CMK (cell line): ENCODE measurements at regions not wholly inside any gene's neighbourhood (a gene's known extent, or its start where the extent isn't known, plus 50 kb on each side); places are given as distances from the start of the nearest gene placed in this dataset.

ENCODE experiments used
- DNase-seq: peaks from one replicate; pipeline ENCODE4 v3.0.0-alpha.2; 2010; ENCODE audit warnings: low read depth

DNA sequence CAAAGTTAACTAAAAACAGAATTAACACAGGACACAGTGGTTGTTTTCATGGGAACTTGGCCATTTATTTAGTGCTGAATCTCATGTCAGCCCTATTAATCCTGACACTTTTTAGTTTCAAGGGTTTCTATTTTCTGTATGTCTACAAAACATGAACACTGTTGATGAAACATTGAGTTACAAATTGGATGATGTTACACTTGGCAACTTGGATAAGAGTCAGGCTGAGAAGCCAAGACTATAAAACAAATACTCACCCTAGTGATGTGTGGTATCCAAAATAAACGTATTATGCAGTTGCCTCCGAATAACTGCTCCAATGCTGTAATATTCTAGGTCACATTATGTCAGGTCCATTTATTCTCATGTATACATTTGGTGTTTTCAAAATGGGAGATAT is 349.6 kb downstream of the ZIC1 start:
- no peak for DNase-seq

DNA sequence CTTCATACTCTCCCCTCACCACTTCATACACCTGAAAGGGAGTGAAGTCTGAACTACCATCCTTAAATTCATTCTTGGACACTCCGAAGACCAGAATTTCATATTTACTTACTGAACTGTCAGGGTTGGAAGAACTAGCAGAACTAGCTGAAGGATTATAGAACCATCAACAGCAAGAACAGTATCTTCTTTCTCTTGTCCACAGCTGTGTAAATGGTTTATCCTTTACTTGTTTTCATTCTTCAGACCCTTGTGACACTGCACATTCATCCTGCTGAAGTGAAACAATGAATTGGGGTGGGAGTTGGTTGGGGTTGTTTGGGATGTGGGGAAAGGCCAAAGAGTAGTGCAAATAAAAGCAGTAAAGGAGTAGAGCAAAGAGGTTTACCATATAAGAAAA is 350.9 kb downstream of the ZIC1 start:
- DNase-seq: no peak

DNA sequence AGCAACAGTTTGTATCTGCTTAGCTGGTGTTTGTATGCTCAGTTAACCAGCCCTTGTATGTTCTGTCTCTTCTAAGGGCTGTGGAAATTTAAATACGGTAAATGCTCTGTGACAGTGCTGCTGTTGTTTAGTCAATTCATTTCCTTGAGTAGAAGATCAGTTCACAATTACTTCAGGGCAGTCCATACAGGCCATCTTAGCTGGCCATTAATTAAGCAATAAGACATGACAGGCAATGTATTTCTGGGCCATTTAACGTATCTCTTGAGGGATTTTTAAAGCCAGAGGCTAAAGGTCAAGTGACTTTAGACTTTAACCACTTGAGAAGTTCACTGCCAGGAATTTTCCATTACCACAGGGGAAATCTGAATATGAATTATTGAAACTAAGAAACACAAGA is 351.8 kb downstream of the ZIC1 start:
- DNase-seq: no peak

DNA sequence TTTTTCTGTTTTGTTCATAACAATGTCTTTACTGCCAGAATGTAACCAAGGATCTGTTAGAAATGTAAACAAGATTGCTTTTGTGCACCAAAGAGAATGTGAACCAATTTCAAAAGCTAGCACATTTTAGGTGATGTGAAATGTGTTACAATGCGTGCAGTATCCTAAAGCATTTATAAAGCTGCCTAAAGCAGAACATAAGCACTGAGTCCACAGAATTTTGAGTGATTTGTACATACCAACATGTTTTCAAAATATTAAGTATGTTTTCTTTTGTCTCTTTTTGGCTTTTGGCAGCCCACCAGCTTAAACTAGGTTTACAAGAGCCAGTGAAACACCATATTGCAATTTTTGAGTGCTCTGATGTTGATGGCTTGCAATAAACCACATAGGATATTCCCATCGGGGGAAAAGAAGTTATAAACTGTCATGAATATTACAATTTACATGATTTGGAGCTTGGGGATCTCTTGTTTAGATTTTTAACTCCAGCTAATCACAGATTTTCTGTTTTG is 364.0 kb downstream of the ZIC1 start:
- no peak for DNase-seq

GRCh38 chr3:147775411-147775810 is 366.2 kb downstream of the ZIC1 start:
- no peak for DNase-seq

GRCh38 chr3:147775816-147776530 is 366.8 kb downstream of the ZIC1 start:
- no peak for DNase-seq

- no peak for DNase-seq
Measured at GRCh38 chr3:147793841-147794240, 384.7 kb downstream of the ZIC1 start.

DNA sequence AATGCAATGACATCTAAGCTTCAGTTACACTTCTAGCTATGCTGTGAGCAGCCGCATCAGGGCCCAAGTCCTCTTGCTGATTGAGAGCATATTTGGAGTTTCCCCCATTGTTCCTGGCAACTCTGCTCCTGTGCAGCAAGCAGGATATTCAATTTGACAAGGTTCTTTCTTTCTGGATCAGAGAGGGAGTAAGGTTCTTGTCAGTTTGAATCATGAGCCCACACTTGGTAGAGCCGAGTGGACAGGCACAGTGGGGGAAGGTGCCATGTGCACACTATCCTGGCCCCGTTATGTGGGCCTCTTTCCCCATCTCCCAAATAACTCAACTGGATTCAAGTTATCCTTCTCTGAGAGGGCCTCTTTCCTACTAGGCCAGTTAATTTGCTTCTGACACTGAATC is 385.4 kb downstream of the ZIC1 start:
- no peak for DNase-seq

DNA sequence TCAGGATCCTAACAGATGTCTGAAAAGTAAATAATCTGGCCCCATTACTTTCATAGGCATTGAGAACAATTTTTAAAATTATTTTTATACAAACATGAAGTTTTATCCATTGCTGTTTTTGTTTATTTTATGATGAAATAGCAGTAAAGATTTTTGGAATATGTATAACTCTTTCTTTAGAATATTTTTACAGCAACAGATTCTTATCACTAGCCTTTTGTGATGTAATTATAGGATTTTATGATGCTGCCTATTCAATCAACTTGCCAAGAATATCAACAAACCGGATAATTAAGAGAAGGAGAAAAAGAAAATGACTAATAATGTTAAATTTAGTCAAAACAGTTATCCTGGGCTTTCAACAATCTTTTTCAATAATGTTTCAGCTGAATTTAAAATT is 386.3 kb downstream of the ZIC1 start:
- no peak for DNase-seq

GRCh38 chr3:147797095-147797494 is 387.9 kb downstream of the ZIC1 start:
- no peak for DNase-seq

GRCh38 chr3:147799601-147800000 is 390.4 kb downstream of the ZIC1 start:
- no peak for DNase-seq

DNA sequence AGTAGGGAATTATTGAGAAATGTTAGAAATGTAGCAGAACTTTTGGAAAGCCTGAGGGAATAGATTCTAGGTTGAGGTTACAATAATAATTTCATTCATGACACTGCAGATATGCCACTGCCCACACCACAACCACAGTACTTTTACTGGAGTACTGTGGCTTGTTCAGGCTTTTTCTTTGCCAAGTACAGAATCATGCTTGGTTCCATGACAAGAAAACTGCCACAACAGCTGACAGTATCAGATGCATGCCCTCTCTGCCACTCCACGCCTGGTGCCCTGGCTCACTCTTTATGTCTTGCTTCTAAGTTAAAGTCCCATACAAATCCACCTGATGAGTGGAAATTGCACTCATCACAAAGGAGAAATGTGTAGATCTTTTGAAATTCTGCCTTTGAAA is 398.6 kb downstream of the ZIC1 start:
- DNase-seq: no peak

DNA sequence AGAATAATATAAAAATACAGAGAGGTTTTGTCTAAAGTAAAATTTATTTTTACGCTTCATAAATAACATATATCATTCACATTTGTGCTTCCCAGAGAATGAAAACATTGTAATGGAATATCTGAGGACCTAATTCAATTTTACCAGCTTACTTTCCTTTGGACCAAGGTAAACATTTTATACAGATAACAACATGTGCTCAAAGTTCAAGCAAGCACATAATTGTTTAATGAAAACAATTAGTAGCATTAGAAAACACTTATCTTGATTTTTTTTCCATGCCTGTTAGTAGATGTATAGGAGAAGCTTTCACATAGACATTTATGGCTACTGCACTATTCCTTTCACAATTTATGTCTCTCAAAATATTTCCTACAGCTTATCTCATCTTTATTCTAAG is 400.0 kb downstream of the ZIC1 start:
- no peak for DNase-seq

GRCh38 chr3:147812186-147812911 is 403.2 kb downstream of the ZIC1 start:
- no peak for DNase-seq

DNA sequence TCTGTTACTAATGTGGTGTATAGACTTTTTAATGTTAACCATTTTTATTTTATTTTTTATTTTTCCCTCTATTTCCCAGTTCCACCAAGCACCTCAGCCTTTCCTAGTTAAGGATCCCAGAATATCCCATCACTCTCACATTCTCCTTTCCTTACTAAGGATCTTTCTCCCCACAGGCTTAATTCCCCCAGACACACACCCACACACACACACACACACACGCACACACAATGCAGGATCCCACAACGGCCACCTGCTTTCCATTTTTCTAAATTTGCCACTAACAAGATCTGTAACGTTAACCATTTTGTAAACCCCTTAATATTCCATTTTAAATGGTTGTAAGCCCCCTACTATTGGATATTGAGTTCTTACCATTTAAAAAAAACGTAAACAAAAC is 404.1 kb downstream of the ZIC1 start:
- DNase-seq: no peak

- no peak for DNase-seq
Measured at GRCh38 chr3:147816752-147817151, 407.6 kb downstream of the ZIC1 start.

- DNase-seq: no peak
Measured at GRCh38 chr3:147832611-147833010, 423.4 kb downstream of the ZIC1 start.

DNA sequence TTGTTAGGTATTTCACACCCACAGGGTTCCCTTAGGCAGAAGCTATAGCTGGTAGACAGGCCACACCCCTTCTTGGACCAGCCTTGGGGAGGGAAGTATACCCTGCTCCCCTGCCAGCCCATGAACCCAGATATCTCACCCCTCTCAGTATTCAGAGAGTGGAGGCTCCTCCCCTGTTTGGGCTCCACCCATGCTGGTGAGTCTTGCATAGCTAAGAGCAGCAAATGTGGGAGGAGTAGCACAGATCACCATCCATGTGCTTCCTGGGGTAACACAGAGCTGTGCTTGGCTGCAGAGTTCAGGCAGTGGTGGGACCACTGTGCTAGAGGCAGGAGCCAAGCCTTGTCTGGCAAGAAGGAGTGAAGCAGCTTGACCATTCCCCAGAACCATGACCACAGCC is 427.2 kb downstream of the ZIC1 start:
- DNase-seq: no peak

DNA sequence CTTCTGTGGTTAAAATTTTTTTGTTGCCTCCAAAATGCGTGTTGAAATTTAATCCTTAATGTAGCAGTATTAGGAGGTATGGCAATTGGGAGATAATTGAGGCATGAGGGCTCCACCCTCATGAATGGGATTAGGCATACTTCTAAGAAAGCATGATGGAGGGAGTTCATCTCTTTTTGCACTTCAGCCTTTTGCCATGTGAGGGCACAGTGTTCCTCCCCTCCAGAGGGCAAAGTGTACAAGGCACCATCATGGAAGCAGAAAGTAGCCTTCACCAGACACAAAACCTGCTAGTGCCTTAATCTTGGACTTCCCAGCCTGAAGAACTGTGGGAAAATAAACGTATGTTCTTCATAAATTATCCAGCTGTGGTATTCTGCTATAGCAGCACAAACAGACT is 429.5 kb downstream of the ZIC1 start:
- no peak for DNase-seq

GRCh38 chr3:147843331-147843730 is 434.2 kb downstream of the ZIC1 start:
- DNase-seq: no peak

DNA sequence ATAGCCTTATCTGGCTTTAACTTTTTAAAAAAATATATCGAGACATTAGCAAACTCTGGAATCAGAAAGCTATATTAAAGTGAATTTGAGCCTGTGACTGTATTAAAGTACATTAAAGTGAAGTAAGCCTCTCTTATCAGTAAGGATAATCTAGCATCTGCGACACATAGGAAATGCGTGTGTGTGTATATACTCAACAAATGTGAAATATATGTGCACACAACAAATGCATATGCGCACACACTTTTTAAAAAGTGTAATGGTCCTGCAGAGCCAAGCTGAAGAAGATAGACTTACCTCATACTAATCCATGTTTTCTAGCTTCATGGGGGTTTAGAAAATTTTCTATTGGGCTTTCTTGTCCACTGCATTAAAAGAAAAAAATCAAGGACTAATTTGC is 437.1 kb downstream of the ZIC1 start:
- no peak for DNase-seq

DNA sequence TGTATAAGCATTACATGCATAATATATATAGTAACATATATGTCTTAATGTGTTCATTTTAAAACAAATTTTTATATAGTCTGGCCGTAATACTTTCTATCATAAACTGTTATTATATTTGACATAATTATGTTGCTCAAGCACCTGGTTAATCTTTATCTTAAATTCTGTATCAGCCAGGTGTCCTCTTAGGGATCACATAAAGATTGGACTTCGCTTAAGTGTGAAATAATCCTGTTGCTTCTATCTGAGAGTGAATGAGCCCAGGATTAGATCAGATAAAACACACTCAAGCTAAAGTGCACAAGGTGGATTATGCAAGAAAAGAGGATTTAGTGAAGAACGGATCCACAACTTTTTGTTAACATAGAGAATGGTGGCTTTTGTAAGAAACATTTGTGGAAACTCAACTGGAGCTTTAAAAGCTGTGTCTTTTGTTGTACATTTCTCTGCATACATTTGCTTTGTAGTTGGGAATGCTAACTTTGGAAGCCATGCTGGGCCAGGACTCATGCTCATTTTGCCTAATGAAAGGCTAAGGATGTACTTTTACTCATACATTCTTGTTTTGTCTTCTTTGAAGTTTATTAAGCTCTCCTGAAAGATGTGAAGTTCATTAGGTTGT is 437.8 kb downstream of the ZIC1 start:
- no peak for DNase-seq

- no peak for DNase-seq
Measured at GRCh38 chr3:147851062-147851461, 441.9 kb downstream of the ZIC1 start.
